ENCODE measurements at regions not wholly inside any gene's neighbourhood (a gene's known extent, or its start where the extent isn't known, plus 50 kb on each side); places are given as distances from the start of the nearest gene placed in this dataset.

DNA sequence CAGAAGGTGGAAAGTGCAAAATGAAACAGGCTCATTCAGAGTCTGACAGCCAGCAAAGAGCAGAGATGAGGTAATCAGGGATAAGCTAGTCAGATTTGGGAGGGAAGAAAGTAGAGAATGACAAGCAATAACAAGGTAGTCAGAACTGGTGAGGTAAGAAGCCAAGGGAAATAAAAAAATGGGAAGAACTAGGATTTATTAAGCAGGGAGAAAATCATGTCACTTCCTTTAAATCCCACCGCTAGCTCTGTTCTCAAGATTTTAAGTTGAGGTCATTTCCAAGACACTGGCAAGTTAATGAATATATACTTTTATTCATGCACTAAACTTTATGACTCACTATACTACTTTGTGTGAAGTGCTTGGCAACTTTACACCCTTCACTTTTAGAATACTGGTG lies 1106.8 kb downstream of the IGSF11 start:
- TF ChIP-seq, protein P1, sequence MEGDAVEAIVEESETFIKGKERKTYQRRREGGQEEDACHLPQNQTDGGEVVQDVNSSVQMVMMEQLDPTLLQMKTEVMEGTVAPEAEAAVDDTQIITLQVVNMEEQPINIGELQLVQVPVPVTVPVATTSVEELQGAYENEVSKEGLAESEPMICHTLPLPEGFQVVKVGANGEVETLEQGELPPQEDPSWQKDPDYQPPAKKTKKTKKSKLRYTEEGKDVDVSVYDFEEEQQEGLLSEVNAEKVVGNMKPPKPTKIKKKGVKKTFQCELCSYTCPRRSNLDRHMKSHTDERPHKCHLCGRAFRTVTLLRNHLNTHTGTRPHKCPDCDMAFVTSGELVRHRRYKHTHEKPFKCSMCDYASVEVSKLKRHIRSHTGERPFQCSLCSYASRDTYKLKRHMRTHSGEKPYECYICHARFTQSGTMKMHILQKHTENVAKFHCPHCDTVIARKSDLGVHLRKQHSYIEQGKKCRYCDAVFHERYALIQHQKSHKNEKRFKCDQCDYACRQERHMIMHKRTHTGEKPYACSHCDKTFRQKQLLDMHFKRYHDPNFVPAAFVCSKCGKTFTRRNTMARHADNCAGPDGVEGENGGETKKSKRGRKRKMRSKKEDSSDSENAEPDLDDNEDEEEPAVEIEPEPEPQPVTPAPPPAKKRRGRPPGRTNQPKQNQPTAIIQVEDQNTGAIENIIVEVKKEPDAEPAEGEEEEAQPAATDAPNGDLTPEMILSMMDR (IDR thresholded peaks at IDR 0.05), result no peak
- intact Hi-C loops (cut with DNase I), result no loop called here
- Histone ChIP-seq H3K27me3 (ENCODE audit: insufficient read depth in 3 of 3, low read length in 2 of 3) (no peaks in the 10 kb centered on the region), H3K4me1 (no peaks in the 10 kb centered on the region), H3K4me3 (no peak overlapping the region), H3K27ac (no peak overlapping the region), H3K36me3 (ENCODE audit: insufficient read depth in 1 of 2, low read depth in 1 of 2) (no peaks in the 10 kb centered on the region), H3K9me3 (no peaks in the 10 kb centered on the region)
- DNase-seq, result no peak
- no peak for ATAC-seq
- 48 to 67% (median 56%) methylated on average over 1 of the region's 1 CpG for WGBS, 3 donors

DNA sequence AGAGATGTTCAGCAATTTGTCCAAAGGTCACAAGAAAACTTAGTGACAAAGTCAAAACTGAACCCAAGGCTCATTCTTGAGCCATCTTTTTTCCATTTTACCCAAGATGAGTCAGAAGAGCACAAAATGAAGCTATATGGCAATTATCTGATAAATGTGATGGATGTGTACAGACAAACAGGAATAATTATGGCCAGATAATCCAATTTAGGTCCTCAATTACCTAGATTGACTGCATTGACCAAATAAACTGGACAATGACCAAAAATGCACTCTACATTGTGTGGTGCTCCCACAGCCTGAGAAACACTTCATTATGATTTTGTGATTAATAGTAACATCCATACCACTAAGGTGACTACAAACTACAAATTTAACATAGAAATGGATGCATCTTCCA lies 1105.8 kb downstream of the IGSF11 start:
- Histone ChIP-seq H3K4me1 (no peaks in the 10 kb centered on the region), H3K27me3 (ENCODE audit: insufficient read depth in 3 of 3, low read length in 2 of 3) (no peaks in the 10 kb centered on the region), H3K4me3 (no peak overlapping the region), H3K36me3 (ENCODE audit: insufficient read depth in 1 of 2, low read depth in 1 of 2) (no peaks in the 10 kb centered on the region), H3K27ac (no peak overlapping the region), H3K9me3 (no peaks in the 10 kb centered on the region)
- no peak for ATAC-seq
- TF ChIP-seq, protein P1 (IDR thresholded peaks at IDR 0.05), result no peak
- intact Hi-C loops (cut with DNase I), result no loop called here
- no peak for DNase-seq

DNA sequence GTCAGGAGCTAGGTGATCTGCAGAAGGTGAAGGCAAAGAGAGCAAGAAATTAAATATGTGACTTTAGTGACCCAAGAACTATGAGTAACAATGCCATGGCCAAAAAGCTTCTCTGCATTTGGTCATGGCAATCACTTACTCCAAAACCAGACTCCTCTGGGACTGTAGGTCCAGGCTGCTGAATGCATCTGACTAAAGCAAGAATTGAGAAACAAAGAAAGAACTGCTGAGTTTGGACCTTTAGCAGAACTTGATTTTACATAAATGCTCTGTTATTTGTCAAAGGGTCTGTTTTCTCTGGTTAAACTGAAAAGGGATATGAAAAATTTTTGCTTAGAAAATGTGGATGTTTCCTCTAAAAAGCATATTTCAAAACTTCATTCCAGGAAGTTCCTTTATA lies 1102.2 kb downstream of the IGSF11 start:
- no peaks in the 10 kb centered on the region for H3K36me3 ChIP-seq (ENCODE audit: insufficient read depth in 1 of 2, low read depth in 1 of 2)
- H3K9me3 ChIP-seq, result no peaks in the 10 kb centered on the region
- TF ChIP-seq, protein P1 (IDR thresholded peaks at IDR 0.05), result no peak
- intact Hi-C loops (cut with DNase I), result no loop called here
- H3K4me1 ChIP-seq, result no peaks in the 10 kb centered on the region
- no peak overlapping the region for H3K27ac ChIP-seq
- no peak for ATAC-seq
- H3K27me3 ChIP-seq (ENCODE audit: insufficient read depth in 3 of 3, low read length in 2 of 3), result no peaks in the 10 kb centered on the region
- no peak overlapping the region for H3K4me3 ChIP-seq
- DNase-seq, result no peak

DNA sequence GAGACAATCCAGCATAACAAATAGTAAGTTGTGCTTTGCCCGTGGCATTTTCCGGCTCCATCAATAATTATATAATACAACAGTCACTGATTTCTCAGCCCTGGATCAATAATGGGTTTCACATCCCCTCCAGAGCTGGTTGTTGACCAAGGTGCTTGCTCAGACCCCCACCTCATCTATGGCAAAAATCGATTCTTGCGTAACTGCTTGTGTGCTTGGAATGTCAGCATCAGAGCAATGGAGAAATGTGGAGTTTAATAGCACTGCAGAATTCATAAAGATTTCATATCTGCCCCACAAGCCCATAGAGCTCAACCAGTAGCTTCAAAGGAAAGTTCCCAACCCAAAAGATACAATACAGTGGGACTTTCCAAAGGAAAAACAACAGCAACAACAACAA lies 1098.5 kb downstream of the IGSF11 start:
- Histone ChIP-seq H3K9me3 (no peaks in the 10 kb centered on the region), H3K27ac (no peak overlapping the region), H3K36me3 (ENCODE audit: insufficient read depth in 1 of 2, low read depth in 1 of 2) (no peaks in the 10 kb centered on the region), H3K4me3 (no peak overlapping the region), H3K4me1 (no peaks in the 10 kb centered on the region), H3K27me3 (ENCODE audit: insufficient read depth in 3 of 3, low read length in 2 of 3) (no peaks in the 10 kb centered on the region)
- TF ChIP-seq, protein P1 (IDR thresholded peaks at IDR 0.05), result no peak
- no peak for ATAC-seq
- intact Hi-C loops (cut with DNase I), result no loop called here
- 93 to 96% (median 94%) methylated on average over 4 of the region's 4 CpGs for WGBS, 3 donors
- no peak for DNase-seq

DNA sequence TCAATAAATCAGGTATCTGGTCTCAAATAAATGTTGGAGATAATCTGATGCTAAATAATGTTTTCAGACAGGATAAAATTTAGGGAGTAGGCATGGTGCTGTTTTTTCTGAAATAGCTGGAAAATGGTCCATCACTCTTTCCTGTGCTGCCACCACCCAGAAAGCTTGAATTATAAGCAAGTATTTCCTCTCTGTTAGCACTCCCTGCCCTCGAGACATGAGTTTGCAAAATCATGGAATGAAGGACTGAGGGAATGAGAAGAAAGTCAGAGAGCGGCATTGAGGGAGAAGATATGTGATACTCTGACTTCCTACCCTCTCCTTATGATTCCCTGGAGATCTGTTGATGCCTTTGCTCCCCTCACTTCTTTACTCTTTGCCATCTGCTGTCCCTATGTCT lies 1095.7 kb downstream of the IGSF11 start:
- TF ChIP-seq, protein P1 (IDR thresholded peaks at IDR 0.05), result no peak
- WGBS, 3 donors, result 42 to 57% (median 47%) methylated on average over 2 of the region's 2 CpGs
- Histone ChIP-seq H3K4me1 (no peaks in the 10 kb centered on the region), H3K4me3 (no peak overlapping the region), H3K36me3 (ENCODE audit: insufficient read depth in 1 of 2, low read depth in 1 of 2) (no peaks in the 10 kb centered on the region), H3K9me3 (no peaks in the 10 kb centered on the region), H3K27ac (no peak overlapping the region), H3K27me3 (ENCODE audit: insufficient read depth in 3 of 3, low read length in 2 of 3) (no peaks in the 10 kb centered on the region)
- ATAC-seq, result no peak
- no peak for DNase-seq
- intact Hi-C loops (cut with DNase I), result no loop called here
